ENCODE measurements at regions not wholly inside any gene's neighbourhood (a gene's known extent, or its start where the extent isn't known, plus 50 kb on each side); places are given as distances from the start of the nearest gene placed in this dataset.

- TF ChIP-seq CTCF (IDR thresholded peaks at IDR 0.05; ENCODE audit: poor library complexity) (peak; percentile 63), EZH2phosphoT487 (IDR thresholded peaks at IDR 0.05; ENCODE audit: low read depth, severe bottlenecking, unreplicated experiment) (no peak)
Measured at GRCh38 chr9:38160613-38161215, 91.7 kb upstream of the SHB start.
